ENCODE measurements at regions not wholly inside any gene's neighbourhood (a gene's known extent, or its start where the extent isn't known, plus 50 kb on each side); places are given as distances from the start of the nearest gene placed in this dataset.
"Not testable (repeated sequence)": the region's sequence is repeated elsewhere in the genome, so short reads cannot be mapped to it uniquely, and the experiment has no call there.

- Histone ChIP-seq H2AFZ (ENCODE audit: low read length) (no peak overlapping the region), H3K9me3 (ENCODE audit: low read length) (no peaks in the 10 kb centered on the region), H3K79me2 (ENCODE audit: insufficient read depth, low read depth, low read length) (no peaks in the 10 kb centered on the region), H4K20me1 (ENCODE audit: insufficient read depth, low read length) (no peaks in the 10 kb centered on the region), H3K27ac (ENCODE audit: low read depth, low read length, poor library complexity, severe bottlenecking) (no peak overlapping the region), H3K4me3 (ENCODE audit: low read depth, low read length, poor library complexity, severe bottlenecking) (no peak overlapping the region), H3K4me1 (ENCODE audit: insufficient read depth, low read length, poor library complexity, severe bottlenecking) (no peaks in the 10 kb centered on the region), H3K9me2 (ENCODE audit: insufficient read depth, low read length) (no peaks in the 10 kb centered on the region), H3K4me2 (ENCODE audit: low read length) (no peak overlapping the region), H3K36me3 (ENCODE audit: insufficient read depth, low read length) (no peaks in the 10 kb centered on the region)
- no peak for TF ChIP-seq EZH2phosphoT487 (IDR thresholded peaks at IDR 0.05; ENCODE audit: borderline replicate concordance, low read depth, low read length)
- no peak for TF ChIP-seq CTCF (conservative IDR thresholded peaks at IDR 0.05; ENCODE audit: low read length)
- intact Hi-C loops (cut with micrococcal nuclease; ENCODE audit: unreplicated experiment), result no loop called here
- no peak for DNase-seq (ENCODE audit: low spot score)
- POLR2A ChIA-PET, result no interaction called here
- CTCF ChIA-PET (ENCODE audit: unreplicated experiment), result no interaction called here
- no TSS peak for BruUV-seq (replicated peaks)
Measured at GRCh38 chr5:104472811-104473210, 910.2 kb upstream of the NUDT12 start.

- H3K9me2 ChIP-seq (ENCODE audit: insufficient read depth, low read length), result no peaks in the 10 kb centered on the region
- H2AFZ ChIP-seq (ENCODE audit: low read length), result no peak overlapping the region
- no peaks in the 10 kb centered on the region for H3K9me3 ChIP-seq (ENCODE audit: low read length)
- TF ChIP-seq CTCF (conservative IDR thresholded peaks at IDR 0.05; ENCODE audit: low read length) (no peak), EZH2phosphoT487 (IDR thresholded peaks at IDR 0.05; ENCODE audit: borderline replicate concordance, low read depth, low read length) (no peak)
- intact Hi-C loops (cut with micrococcal nuclease; ENCODE audit: unreplicated experiment), result no loop called here
- H3K36me3 ChIP-seq (ENCODE audit: insufficient read depth, low read length), result no peaks in the 10 kb centered on the region
- no peak overlapping the region for H3K27ac ChIP-seq (ENCODE audit: low read depth, low read length, poor library complexity, severe bottlenecking)
- H3K4me3 ChIP-seq (ENCODE audit: low read depth, low read length, poor library complexity, severe bottlenecking), result no peak overlapping the region
- no peak overlapping the region for H3K4me2 ChIP-seq (ENCODE audit: low read length)
- no TSS peak for BruUV-seq (replicated peaks)
- H3K4me1 ChIP-seq (ENCODE audit: insufficient read depth, low read length, poor library complexity, severe bottlenecking), result no peaks in the 10 kb centered on the region
- ChIA-PET POLR2A (no interaction called here), CTCF (ENCODE audit: unreplicated experiment) (no interaction called here)
- H3K79me2 ChIP-seq (ENCODE audit: insufficient read depth, low read depth, low read length), result no peaks in the 10 kb centered on the region
- no peak for DNase-seq (ENCODE audit: low spot score)
- no peaks in the 10 kb centered on the region for H4K20me1 ChIP-seq (ENCODE audit: insufficient read depth, low read length)
Measured at GRCh38 chr5:104456122-104456521, 893.5 kb upstream of the NUDT12 start.

GRCh38 chr5:104452550-104452949 lies 890.0 kb upstream of the NUDT12 start:
- Histone ChIP-seq H3K9me3 (ENCODE audit: low read length) (no peaks in the 10 kb centered on the region), H3K4me2 (ENCODE audit: low read length) (no peak overlapping the region), H3K9me2 (ENCODE audit: insufficient read depth, low read length) (no peaks in the 10 kb centered on the region), H3K36me3 (ENCODE audit: insufficient read depth, low read length) (no peaks in the 10 kb centered on the region), H3K79me2 (ENCODE audit: insufficient read depth, low read depth, low read length) (no peaks in the 10 kb centered on the region), H3K27ac (ENCODE audit: low read depth, low read length, poor library complexity, severe bottlenecking) (no peak overlapping the region), H2AFZ (ENCODE audit: low read length) (no peak overlapping the region), H3K4me1 (ENCODE audit: insufficient read depth, low read length, poor library complexity, severe bottlenecking) (no peaks in the 10 kb centered on the region), H4K20me1 (ENCODE audit: insufficient read depth, low read length) (no peaks in the 10 kb centered on the region), H3K4me3 (ENCODE audit: low read depth, low read length, poor library complexity, severe bottlenecking) (no peak overlapping the region)
- TF ChIP-seq CTCF (conservative IDR thresholded peaks at IDR 0.05; ENCODE audit: low read length), result no peak
- TF ChIP-seq EZH2phosphoT487 (IDR thresholded peaks at IDR 0.05; ENCODE audit: borderline replicate concordance, low read depth, low read length), result no peak
- intact Hi-C loops (cut with micrococcal nuclease; ENCODE audit: unreplicated experiment), result no loop called here
- ChIA-PET POLR2A (no interaction called here), CTCF (ENCODE audit: unreplicated experiment) (no interaction called here)
- no TSS peak for BruUV-seq (replicated peaks)
- no peak for DNase-seq (ENCODE audit: low spot score)

DNA sequence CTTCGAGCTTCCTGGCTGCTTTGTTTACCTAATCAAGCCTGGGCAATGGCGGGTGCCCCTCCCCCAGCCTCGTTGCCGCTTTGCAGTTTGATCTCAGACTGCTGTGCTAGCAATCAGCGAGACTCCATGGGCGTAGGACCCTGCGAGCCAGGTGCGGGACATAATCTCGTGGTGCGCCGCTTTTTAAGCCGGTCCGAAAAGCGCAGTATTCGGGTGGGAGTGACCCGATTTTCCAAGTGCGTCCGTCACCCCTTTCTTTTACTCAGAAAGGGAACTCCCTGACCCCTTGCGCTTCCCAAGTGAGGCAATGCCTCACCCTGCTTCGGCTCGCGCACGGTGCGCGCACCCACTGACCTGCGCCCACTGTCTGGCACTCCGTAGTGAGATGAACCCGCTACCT lies 889.3 kb upstream of the NUDT12 start:
- CTCF ChIA-PET (ENCODE audit: unreplicated experiment); H3K9me3 ChIP-seq (ENCODE audit: low read length); H4K20me1 ChIP-seq (ENCODE audit: insufficient read depth, low read length); H3K4me3 ChIP-seq (ENCODE audit: low read depth, low read length, poor library complexity, severe bottlenecking); DNase-seq (ENCODE audit: low spot score); H3K9me2 ChIP-seq (ENCODE audit: insufficient read depth, low read length); H3K36me3 ChIP-seq (ENCODE audit: insufficient read depth, low read length); H3K4me1 ChIP-seq (ENCODE audit: insufficient read depth, low read length, poor library complexity, severe bottlenecking); H3K27ac ChIP-seq (ENCODE audit: low read depth, low read length, poor library complexity, severe bottlenecking); H2AFZ ChIP-seq (ENCODE audit: low read length); H3K4me2 ChIP-seq (ENCODE audit: low read length); intact Hi-C loops (cut with micrococcal nuclease; ENCODE audit: unreplicated experiment); BruUV-seq (replicated peaks); H3K79me2 ChIP-seq (ENCODE audit: insufficient read depth, low read depth, low read length); POLR2A ChIA-PET: not testable (repeated sequence)
